Tibial artery (tissue), 4 donors: ENCODE measurements at regions not wholly inside any gene's neighbourhood (a gene's known extent, or its start where the extent isn't known, plus 50 kb on each side); places are given as distances from the start of the nearest gene placed in this dataset.

Source experiments
- DNase-seq, 2 donors: peaks; one replicate each; pipeline ENCODE4 v3.0.0-alpha.2; 2019
- H3K27ac ChIP-seq, 2 donors: fragments of 200-600 bp; sonication (generic) in 1 of 2; 1 replicate in 1 of 2; 2 replicates in 1 of 2; pipeline ENCODE4 v1.5.1; 2018 to 2019; ENCODE audit warnings: mild to moderate bottlenecking in 1 of 2
- H3K27me3 ChIP-seq, 2 donors: fragments of 200-600 bp; sonication (generic) in 1 of 2; one replicate each; pipeline versions ENCODE4 v1.5.1 to v1.6.0; 2016 to 2019
- H3K36me3 ChIP-seq, 3 donors: fragments of 200-600 bp; sonication (generic) in 2 of 3; one replicate each; pipeline ENCODE4 v1.5.1; 2016 to 2019; ENCODE audit warnings: mild to moderate bottlenecking in 2 of 3
- H3K4me1 ChIP-seq, 4 donors: fragments of 200-600 bp; sonication (generic) in 2 of 4; 1 replicate in 3 of 4; 2 replicates in 1 of 4; pipeline ENCODE4 v1.5.1; 2016 to 2019
- H3K4me3 ChIP-seq, 2 donors: fragments of 200-600 bp; sonication (generic) in 1 of 2; 1 replicate in 1 of 2; 2 replicates in 1 of 2; pipeline ENCODE4 v1.5.1; 2018 to 2019; ENCODE audit warnings: mild to moderate bottlenecking in 2 of 2
- H3K9me3 ChIP-seq, 3 donors: fragments of 200-600 bp; sonication (generic) in 1 of 3; one replicate each; pipeline ENCODE4 v1.5.1; 2016 to 2019
- CTCF ChIP-seq, 2 experiments: fragments of 200-600 bp in 1 of 2; fragments of 450-650 bp in 1 of 2; IDR thresholded peaks; one replicate each; pipeline ENCODE4 v1.5.1; 2017 to 2019; ENCODE audit warnings: antibody characterized with exemption in 2 of 2, mild to moderate bottlenecking in 1 of 2, moderate library complexity in 1 of 2
- intact Hi-C: fragments of 100-400 bp; cut with DNase I; formaldehyde crosslinking; loops from one replicate; pipeline ENCODE4 v1.15.0; 2023; ENCODE audit warnings: low total_unique reads

DNA sequence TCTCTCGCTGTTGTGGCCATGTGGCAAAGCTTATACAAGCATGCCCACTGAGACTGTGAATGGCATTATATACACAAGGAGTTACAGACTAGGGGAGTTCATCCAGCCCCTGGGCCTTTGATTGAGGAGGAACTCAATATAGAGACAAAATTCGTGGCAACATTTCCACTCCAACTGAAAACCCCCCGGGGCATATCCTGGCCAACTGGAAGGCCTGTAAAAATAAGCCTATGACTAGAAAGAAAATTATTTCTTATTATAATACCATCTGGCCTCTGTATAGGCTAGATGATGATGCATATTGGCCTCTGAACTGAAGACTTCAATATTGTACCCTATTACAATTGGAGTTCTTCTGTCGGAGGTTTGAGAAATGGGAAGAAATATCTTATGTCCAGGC lies 175.5 kb upstream of the GJE1 start:
- no peak overlapping the region for H3K4me3 ChIP-seq
- TF ChIP-seq CTCF (IDR thresholded peaks at IDR 0.05), result no peak
- intact Hi-C loops, result no loop called here
- no peaks in the 10 kb centered on the region for H3K36me3 ChIP-seq
- H3K27ac ChIP-seq, result peak overlapping the region in 1 of 2 donors; percentile 31
- H3K27me3 ChIP-seq, result no peaks in the 10 kb centered on the region
- peaks cover 0 to 28% (median 16%) of the 10 kb centered on the region in 4 donors for H3K4me1 ChIP-seq
- DNase-seq, result no peak
- no peaks in the 10 kb centered on the region for H3K9me3 ChIP-seq

DNA sequence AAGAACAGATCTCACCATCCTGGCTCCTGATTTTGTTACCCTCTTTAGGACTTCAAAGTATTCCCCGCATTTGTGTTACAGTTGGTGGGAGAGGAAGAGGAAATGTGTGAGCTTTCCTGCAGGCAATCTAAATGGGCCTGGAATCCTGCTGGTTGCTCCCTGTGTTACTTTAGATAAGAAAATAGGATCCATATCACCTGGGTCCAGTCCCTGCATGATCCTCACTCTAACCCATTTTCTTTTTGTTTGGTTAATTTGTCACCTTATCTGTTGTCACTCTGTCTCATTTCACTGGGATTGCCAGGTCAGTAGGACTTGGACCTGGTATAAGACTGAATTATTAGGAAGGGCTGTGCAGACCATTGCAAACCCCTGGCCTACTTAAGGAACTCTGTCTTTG lies 175.9 kb upstream of the GJE1 start:
- Histone ChIP-seq H3K27ac (peak overlapping the region; percentile 31), H3K27me3 (no peaks in the 10 kb centered on the region), H3K36me3 (no peaks in the 10 kb centered on the region), H3K9me3 (no peaks in the 10 kb centered on the region), H3K4me1 (peaks cover 0 to 28% (median 16%) of the 10 kb centered on the region in 4 donors), H3K4me3 (no peak overlapping the region)
- DNase-seq, result no peak
- TF ChIP-seq CTCF (IDR thresholded peaks at IDR 0.05), result no peak
- intact Hi-C loops, result no loop called here

- H3K36me3 ChIP-seq, result no peaks in the 10 kb centered on the region
- H3K9me3 ChIP-seq, result no peaks in the 10 kb centered on the region
- no peak overlapping the region for H3K4me3 ChIP-seq
- TF ChIP-seq CTCF (IDR thresholded peaks at IDR 0.05), result no peak
- H3K27me3 ChIP-seq, result no peaks in the 10 kb centered on the region
- H3K27ac ChIP-seq, result peak overlapping the region; percentile 31
- intact Hi-C loops, result no loop called here
- DNase-seq, result no peak
- H3K4me1 ChIP-seq, result peaks cover 0 to 28% (median 16%) of the 10 kb centered on the region in 4 donors
Observed at GRCh38 chr6:141956046-141956761, 176.5 kb upstream of the GJE1 start.

GRCh38 chr6:141953072-141953471 lies 179.7 kb upstream of the GJE1 start:
- peaks cover 0 to 28% (median 16%) of the 10 kb centered on the region in 4 donors for H3K4me1 ChIP-seq

GRCh38 chr6:141946502-141946901 lies 186.2 kb upstream of the GJE1 start:
- intact Hi-C loops, result no loop called here
- H3K27me3 ChIP-seq, result no peaks in the 10 kb centered on the region

More at GRCh38 chr6:141953072-141953471, 179.7 kb upstream of the GJE1 start:
- no peak for DNase-seq
- no peak overlapping the region for H3K4me3 ChIP-seq
- intact Hi-C loops, result no loop called here
- H3K36me3 ChIP-seq, result no peaks in the 10 kb centered on the region
- H3K27me3 ChIP-seq, result no peaks in the 10 kb centered on the region
- H3K9me3 ChIP-seq, result no peaks in the 10 kb centered on the region
- TF ChIP-seq CTCF (IDR thresholded peaks at IDR 0.05), result no peak
- no peak overlapping the region for H3K27ac ChIP-seq

More at GRCh38 chr6:141946502-141946901, 186.2 kb upstream of the GJE1 start:
- Histone ChIP-seq H3K4me1 (no peaks in the 10 kb centered on the region), H3K9me3 (peaks cover 0 to 8% (median 5%) of the 10 kb centered on the region in 3 donors), H3K36me3 (no peaks in the 10 kb centered on the region), H3K27ac (no peak overlapping the region), H3K4me3 (no peak overlapping the region)
- DNase-seq, result no peak
- no peak for TF ChIP-seq CTCF (IDR thresholded peaks at IDR 0.05)
